HG02885 (cell line): ENCODE measurements at regions not wholly inside any gene's neighbourhood (a gene's known extent, or its start where the extent isn't known, plus 50 kb on each side); places are given as distances from the start of the nearest gene placed in this dataset.
"Not testable (repeated sequence)": the region's sequence is repeated elsewhere in the genome, so short reads cannot be mapped to it uniquely, and the experiment has no call there.

Experiments used
- ATAC-seq: cut with Tn5 transposase; IDR thresholded peaks from one replicate; pipeline ENCODE4 v1.9.1; 2021; ENCODE audit warnings: mild to moderate bottlenecking; ENCODE audit not compliant: unreplicated experiment, poor library complexity

DNA sequence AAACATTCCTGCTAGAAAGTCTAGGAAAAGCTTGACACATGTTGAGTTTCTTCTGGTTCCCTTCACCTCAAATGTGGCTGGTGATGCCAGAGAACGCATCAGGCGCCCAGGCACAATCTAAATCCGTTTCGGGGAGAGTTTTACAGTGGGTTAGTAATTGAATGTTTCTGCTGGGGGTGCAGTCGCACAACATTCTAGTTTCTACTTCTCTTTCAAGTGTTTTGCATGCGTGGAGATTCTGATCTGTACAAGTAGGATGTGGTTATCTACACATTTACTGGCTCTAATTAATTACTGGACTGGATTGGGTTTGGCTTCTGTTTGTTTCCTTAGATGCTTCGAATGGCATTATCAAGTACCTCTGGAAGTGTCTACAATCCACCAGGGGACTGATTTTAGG lies 173.8 kb downstream of the TMEM26 start:
- ATAC-seq = no peak

DNA sequence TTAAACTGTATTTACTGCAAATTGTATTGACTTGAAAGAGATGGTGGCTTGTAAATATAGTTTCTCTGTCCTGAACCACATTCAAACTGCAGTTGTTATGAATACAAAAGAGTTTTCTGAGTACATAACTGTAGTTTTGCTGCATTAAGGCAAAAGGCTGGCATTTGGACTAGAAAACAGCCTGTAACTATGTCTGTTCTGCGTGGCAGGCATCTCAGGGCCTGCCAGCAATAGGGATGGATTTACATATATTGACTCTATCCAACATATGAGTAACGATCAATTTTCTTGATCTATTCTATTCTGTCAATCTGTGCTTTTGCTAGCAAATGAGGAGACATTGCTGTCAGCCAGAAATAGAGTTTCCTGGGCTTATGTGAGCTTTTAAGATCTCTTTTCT lies 174.6 kb downstream of the TMEM26 start:
- no peak for ATAC-seq

DNA sequence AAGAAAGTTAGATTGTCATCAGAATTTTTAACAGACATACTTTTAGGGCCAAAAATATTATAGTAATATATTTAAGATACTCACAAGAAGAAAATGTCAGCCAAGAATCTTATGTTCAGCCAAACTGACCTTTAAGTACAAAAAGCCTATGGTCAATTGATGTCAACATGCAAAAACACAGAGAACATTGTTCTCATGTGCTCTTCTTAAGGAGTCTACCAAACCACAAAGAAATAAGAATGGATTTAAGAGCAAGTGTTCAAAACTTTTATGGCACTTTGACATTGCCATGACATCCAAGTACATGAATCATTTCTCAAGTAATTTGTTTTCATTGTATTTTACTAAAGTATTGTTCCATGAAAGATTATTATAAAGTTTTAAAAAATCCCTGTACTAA lies 180.4 kb downstream of the TMEM26 start:
- ATAC-seq = no peak

DNA sequence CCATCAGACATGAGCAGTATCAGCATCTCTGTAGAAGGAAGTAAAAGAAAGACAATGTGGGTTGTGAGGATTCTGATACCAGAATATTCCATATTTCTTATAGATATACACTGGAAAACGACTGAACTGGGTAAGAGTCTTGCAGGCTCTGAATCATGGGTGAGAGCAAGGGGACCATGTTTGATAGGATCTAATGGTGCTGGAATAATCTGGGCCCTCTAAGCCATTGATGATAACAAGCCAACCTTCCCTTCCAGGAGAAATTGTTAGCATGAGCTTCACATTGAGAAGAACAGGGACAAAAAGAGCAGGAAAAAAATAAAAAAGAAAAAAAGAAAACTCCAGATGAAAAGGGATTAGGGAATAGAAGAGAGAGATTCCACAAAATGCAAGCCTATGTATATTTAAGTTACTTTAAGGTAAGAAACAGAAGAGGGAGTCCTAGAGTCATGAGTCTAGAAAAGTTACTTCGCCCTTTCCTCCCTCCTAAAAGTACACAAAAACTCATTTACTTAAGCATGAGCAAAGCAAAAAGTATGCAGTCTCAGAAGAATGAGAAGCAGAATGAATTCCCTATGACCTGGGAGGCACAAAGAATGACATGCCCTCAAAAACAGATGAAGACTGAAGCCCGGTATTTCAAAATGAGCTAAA lies 181.9 kb downstream of the TMEM26 start:
- no peak for ATAC-seq

DNA sequence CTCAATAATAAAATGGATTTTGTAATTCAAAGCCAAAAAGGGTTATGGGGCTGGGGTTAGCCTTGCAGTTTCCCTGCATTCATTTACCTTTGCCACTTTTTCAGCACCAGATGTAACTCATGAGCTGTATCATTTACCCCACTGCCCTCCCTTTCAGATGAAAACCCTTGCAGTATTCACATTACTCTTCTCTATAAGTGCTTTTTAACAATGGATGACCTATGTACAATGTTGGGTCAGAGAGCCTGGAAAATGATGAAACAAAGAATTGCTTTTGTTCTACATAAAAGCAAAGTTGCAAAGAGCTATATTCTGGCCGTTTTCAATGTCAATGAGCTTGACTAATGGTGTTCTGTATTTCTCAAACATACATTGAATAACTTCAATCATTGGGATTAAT lies 189.7 kb downstream of the TMEM26 start:
- ATAC-seq = no peak

DNA sequence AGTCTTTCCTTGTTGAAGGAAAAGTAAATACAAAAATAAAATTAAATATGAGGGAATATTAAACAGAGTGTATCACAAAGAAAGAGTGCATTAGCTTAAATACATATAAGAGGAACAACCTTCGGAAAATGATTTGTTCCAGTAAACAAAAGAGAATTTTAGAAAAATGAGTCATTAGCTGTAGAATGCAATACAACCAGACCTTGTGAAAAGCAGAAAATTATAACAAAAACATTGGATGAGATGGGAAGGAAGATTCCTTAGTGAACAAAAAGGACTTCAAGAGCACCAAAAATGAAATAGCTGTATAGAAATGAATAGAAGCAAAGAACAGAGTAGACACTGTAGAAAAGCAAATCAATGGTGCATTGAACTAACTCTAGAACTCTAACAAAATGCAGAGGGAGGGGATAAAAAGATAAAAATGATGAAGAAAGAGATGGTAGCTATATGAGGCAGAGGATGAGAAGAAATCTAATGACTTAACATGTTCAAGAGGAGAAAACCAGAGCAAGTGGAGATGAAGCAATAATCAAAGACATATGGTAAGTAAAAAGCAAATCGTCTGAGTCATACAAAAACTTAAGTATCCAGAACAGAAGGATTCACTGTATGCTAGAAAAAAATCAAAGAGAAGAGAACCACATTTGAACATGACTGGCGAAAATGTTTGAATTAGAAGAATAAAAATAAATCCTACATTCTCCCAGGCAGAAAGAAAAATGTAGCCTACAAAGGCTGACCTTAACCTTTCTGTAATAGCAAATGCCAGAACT lies 190.5 kb downstream of the TMEM26 start:
- no peak for ATAC-seq

DNA sequence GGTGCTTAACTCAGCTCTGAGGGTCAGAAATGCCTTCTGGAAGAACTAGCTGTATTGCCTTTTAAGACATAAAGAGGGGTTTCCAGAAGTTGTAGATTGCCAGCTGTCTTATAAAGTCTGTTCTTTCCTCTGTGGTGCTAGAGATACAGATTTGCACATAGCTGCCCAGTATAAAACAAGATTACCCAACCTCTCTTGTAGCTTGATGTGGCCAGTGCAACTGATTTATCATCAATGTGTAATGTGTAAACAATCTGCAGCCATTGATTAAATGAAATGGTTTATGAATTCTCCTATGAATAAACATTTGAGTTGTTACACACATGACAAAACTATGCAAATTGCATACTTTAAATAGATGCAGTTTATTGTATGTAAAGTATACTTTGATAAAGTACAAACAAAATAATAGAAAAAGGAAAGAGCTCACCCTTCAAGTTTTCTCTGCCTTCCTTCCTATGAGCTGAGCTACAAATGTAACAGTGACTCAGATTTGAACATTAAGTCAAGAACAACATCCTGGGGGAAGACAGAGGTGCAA lies 195.2 kb downstream of the TMEM26 start:
- no peak for ATAC-seq

DNA sequence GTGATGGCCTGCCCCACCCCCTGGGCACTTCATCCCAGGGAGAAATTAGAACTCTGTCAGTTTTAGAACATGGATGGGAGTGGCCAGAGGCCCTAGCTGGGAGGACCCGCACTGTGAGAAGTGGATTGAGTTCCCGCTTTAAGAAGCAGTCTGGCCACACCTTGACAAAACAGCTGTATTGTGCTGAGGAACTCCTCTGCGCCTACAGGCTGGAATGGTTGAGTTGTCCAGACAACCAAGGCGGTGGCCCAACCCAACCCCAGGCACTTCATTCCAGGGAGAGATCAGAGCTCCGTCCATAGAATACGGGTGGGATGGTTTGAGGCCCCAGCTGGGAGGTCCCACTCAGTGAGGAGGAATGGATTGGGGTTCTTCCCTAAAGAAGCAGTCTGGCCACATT lies 196.0 kb downstream of the TMEM26 start:
- no peak for ATAC-seq

DNA sequence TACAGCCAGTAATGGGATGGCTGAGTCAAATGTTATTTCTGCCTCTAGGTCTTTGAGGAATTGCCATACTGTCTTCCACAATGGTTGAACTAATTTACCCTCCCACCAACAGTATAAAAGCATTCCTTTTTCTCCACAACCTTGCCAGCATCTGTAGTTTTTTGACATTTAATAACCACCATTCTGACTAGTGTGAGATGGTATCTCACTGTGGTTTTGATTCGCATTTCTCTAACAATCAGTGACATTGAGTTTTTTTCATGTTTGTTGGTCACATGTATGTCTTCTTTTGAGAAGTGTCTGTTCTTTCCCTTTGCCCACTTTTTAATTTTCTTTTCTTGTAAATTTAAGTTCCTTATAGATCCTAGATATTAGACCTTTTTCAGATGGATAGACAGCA lies 200.9 kb downstream of the TMEM26 start:
- not testable (repeated sequence) for ATAC-seq

DNA sequence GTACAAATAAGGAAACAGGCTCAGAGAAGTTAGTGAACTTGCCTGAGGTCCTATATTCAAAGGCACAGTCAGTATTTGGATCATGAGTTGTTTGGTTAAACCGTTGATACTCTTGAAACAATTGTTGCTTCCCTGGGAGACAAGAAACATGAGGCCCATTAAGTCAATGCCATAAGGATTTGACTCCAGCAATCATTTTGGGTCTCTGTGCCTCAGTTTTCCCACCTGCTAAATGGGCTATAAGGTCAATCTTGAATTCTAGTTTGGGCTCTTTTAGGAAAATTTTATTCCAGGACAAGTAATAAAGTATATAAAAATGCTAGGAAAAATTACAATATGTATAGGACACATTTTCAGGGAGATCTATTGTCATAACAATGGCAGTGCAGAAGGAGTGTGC lies 202.1 kb downstream of the TMEM26 start:
- ATAC-seq = no peak

DNA sequence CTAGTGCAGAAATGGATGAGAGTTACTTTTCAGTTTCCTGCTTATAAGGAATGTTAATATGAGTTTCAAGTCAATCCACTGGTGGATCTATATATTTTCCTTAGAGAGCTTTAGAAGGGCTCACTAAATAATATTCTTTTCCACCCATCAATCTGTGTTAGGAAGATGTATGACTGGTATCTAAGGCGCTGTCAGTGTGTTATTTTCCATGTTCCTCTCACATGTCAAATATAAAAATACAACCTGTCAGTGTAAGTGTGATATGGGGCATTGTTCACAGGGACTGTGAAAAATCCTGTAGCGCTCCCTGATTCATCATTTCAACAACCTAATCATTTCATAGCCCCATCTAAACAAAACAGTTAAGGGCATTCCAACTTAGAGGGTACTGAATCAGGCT lies 203.1 kb downstream of the TMEM26 start:
- no peak for ATAC-seq

DNA sequence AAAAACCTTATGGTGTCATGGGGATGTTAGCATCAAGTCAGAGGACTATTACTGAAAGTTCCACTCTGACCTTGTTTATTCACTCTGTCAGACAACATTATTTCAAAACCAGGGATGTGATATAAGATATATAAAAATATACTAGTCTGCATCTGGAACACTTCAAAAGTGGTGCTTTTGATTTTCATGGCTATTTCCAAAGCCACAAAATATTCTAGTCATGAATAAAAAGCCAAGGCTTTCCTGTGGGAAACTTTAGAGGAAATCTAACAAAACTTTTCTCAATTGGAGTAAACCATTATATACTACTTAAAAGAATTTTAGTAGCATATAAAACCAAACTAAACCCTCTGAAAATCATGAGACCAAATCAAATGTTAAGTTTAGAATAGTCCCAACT lies 205.2 kb downstream of the TMEM26 start:
- no peak for ATAC-seq

DNA sequence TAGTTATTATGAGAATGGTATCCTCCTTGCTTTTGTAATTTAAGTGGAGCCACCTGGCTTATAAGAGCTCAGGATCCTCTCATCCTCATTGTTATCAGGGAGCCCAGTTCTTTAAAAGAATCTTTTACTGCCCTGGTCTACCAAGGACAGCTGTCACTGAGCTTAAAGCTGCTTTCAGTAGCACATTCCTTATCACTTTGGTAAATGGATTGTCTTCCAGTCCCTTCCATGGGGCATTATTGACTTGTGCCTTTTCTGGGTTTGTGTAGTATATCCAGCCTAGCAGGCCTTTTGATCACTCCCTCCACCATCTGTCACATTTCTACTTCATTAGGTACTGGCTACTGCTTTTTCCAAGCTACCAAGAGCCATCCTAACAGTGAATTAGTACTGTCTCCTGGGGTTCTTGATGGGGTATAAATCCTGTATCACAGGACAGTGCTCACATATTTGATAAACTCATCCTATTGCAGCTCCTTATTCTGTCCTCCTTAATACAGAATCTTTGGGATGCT lies 208.9 kb downstream of the TMEM26 start:
- no peak for ATAC-seq

DNA sequence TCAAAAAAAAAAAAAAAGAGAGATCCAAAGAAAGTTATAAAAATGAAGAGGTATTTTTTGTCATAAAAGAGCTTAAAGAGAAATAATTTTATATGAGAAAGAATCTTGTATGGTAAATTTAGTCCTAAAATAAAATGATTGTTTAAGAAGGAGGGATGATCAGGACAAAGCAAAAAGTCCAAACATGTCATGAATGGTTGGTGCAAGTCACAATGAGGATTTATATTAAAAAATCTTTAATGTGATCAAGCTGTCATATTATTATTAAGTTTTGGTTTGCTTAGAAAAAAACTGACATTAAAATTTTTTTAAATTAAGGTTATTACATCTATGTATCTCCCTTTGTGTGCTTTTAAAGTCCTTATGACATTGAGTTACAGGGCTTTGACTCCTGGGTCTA lies 220.4 kb downstream of the TMEM26 start:
- ATAC-seq = no peak

DNA sequence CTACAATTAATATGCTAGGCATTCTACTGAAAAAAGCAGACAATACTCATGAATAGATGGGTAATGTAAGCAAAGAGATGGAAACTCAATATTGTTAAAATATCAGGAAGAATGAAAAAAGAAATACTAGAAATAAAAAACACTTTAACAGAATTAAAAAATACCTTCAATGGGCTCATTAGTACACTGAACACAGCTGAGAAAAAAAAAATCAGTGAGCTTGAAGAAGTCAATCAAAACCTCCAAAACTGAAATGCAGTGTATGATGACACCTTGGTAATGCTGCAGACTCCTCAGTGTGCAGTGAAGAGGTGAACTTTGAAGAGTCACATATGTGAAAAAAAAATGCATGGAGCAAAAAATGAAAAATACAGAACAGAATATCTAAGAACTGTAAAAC lies 227.2 kb downstream of the TMEM26 start:
- no peak for ATAC-seq

DNA sequence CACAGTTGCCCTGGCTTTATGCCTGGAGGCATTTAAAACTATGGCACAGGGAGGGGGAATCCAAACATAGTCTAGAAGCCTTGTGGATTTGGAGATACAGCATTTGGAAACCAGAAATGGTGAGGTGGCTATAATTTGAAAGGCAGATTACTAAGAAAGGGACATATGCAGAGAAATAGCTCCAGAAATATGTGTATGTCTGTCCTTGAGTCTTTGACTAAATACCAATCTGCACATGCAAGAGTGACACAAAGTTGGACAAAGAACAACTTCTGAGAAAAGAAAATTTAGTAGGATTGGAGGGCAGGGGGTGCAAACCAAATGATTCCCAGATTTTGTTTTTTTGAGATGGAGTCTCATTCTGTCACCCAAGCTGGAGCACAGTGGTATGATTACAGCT lies 229.6 kb downstream of the TMEM26 start:
- ATAC-seq = no peak

DNA sequence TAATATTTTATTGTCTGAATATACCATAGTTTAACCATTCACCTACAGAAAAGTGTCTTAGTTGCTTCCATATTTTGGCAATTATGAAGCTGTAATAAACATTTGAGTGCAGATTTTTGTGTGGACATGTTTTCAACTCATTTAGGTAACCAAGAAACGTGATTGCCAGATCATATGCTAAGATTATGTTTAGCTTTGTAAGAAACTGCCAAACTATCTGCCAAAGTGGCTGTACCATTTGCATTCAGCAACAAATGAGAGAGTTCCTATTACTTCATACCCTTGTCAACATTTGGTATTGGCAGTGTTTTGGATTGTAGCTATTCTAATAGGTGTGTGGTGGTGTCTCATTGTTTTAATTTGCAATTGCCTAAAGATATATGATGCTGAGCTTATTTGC lies 233.5 kb downstream of the TMEM26 start:
- no peak for ATAC-seq

DNA sequence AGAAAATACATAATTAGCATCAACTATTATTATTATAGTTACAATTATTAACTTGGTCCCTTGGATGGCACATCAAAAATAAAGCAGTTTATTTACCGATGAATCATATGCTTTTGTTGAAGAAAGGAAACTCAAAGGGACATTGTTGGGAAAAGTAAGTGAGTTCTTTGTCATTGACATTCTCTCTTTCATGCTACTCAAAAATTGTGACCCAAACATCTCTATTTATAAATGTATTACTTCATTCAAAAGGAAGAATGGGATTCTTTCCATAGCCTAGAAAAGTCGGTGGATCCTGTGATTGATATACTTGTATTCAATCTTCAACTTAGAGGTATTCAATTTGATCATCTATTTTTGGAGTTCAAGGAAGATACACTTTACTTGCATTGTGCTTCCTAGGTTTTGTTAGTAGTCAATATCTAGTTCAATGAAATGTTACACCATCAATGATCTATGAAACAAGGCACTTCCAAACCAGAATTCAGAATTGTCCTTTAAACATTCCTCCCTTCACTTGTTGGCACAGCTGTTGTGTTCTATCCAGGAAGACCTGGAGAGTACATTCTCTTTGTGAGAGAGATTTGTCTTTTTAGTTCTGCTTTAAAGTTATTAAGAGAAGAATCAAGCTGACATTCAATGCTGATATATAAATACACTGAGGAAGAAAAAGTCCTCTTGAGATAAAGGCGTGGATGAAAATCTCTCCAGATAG lies 235.2 kb downstream of the TMEM26 start:
- ATAC-seq = no peak

DNA sequence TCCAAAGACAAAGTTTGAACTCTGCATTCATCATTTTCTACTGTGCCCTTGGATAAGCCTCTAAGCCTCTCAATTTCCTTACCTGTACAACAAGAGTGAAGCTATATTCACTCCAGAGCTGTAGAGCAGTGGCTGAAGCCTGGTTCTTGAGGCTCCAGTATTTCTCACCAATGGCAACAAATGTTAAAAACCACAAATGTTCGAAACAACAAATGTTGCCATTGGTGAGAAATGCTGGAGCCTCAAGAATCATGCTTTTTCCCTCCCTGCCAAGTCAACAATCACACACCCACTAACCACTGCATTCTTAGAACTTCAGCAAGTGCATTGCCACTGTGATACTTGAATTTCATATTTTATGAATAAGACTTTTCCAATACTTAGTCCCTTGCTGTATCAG lies 237.9 kb downstream of the TMEM26 start:
- no peak for ATAC-seq

DNA sequence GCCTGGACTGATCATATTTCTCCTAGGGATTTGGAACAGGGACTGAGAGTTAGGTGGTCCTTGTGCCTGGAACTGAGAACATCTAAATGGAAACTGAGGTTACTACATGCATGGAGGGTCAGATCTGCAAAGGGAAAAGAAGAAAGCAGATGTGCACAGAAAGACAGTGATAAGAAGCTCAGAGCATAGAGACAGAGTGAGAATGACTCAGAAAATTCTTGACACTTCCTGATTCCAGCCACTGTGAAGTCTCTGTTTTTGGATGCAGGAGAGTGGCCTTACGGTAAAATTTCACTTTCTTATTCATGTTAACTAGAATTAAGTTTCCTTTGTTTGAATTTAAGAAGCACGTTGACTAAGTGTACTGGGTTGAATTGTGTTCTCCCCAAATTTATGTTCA lies 241.7 kb downstream of the TMEM26 start:
- ATAC-seq = no peak

DNA sequence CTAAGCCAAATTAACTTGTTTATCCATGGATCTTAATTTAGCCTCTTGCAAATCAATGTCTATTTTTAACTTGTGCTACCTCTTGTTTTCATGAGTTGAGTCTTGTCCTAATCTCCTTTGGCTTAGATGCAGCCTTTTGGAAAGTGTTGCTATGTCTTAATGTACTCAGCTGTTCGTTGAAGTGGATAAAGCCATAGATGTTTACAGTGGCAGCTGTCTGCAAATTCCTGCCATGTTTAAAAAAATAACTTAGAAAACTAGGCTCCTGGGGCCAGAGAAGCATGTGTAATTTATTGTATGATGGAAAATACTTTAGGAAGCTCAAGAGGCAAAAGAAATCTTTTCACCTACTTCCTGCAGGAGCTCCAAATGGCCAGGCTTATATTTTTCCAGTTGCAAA lies 253.1 kb upstream of the RHOBTB1 start:
- no peak for ATAC-seq
